ENCODE measurements at regions not wholly inside any gene's neighbourhood (a gene's known extent, or its start where the extent isn't known, plus 50 kb on each side); places are given as distances from the start of the nearest gene placed in this dataset.

DNA sequence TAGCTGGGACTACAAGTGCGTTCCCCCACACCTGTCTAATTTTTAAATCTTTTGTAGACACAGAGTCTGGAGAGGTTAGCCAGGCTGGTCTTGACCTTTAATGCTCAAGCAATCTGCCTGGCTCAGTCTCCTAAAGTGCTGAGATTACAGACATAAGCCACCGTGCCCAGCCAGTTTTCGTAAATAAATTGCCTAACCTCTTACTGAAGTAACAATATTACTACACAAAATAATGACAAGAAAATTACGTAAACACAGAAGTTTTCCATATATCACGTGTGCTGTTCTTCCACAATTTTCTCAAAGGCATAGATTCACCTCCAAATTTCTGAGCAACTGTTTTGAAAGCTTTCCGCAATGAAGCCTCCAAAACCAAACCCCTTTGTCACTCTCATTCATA lies 58.1 kb upstream of the PROK2 start:
- Histone ChIP-seq H3K9me3 (no peaks in the 10 kb centered on the region), H3K4me3 (no peak overlapping the region), H3K36me3 (no peaks in the 10 kb centered on the region), H3K27ac (peak overlapping the region in 2 of 4 donors; percentile 63 to 67), H3K4me1 (no peaks in the 10 kb centered on the region), H3K27me3 (no peaks in the 10 kb centered on the region)
- 60 to 68% methylated on average over 6 of the region's 6 CpGs for WGBS, 2 donors
- no peak for TF ChIP-seq POLR2AphosphoS5 (IDR thresholded peaks at IDR 0.05)
- no peak for ATAC-seq (ENCODE audit: low FRiP score in 2 of 2)
- DNase-seq, result peak in 1 of 2 donors; percentile 30

DNA sequence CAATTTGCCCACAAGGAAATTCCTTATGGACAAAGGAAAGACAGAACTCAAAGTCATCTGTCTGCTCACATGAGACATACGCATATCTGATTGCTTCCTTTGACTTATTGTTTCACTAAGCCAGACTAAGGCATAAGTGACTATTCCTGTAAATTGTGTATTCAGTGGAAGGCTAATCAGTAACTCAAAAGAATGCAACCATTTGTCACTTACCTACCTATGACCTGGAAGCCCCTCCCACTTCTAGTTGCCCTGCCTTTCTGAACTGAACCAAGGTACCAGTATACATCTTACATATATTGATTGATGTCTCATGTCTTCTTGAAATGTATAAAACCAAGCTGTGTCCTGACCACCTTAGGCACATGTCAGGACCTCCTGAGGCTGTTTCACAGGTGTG lies 53.5 kb upstream of the PROK2 start:
- no peak for TF ChIP-seq POLR2A (IDR thresholded peaks at IDR 0.05)
- no peak for TF ChIP-seq POLR2AphosphoS5 (IDR thresholded peaks at IDR 0.05)
- no peak for TF ChIP-seq EP300 (IDR thresholded peaks at IDR 0.05)
- TF ChIP-seq, protein P1, sequence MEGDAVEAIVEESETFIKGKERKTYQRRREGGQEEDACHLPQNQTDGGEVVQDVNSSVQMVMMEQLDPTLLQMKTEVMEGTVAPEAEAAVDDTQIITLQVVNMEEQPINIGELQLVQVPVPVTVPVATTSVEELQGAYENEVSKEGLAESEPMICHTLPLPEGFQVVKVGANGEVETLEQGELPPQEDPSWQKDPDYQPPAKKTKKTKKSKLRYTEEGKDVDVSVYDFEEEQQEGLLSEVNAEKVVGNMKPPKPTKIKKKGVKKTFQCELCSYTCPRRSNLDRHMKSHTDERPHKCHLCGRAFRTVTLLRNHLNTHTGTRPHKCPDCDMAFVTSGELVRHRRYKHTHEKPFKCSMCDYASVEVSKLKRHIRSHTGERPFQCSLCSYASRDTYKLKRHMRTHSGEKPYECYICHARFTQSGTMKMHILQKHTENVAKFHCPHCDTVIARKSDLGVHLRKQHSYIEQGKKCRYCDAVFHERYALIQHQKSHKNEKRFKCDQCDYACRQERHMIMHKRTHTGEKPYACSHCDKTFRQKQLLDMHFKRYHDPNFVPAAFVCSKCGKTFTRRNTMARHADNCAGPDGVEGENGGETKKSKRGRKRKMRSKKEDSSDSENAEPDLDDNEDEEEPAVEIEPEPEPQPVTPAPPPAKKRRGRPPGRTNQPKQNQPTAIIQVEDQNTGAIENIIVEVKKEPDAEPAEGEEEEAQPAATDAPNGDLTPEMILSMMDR (IDR thresholded peaks at IDR 0.05), result no peak
- H3K27ac ChIP-seq, result no peak overlapping the region
- no peaks in the 10 kb centered on the region for H3K4me1 ChIP-seq
- H3K36me3 ChIP-seq, result no peaks in the 10 kb centered on the region
- H3K27me3 ChIP-seq, result no peaks in the 10 kb centered on the region
- no peak overlapping the region for H3K4me3 ChIP-seq
- ATAC-seq (ENCODE audit: low FRiP score in 2 of 2) (no peak), DNase-seq (no peak)
- whole genome bisulfite sequencing, 2 donors, result 87 to 89% methylated on average over 1 of the region's 1 CpG
- H3K9me3 ChIP-seq, result no peaks in the 10 kb centered on the region

Small RNA genes in the stretch of these regions (small RNA-seq; reads per million reads assigned to genes)
- 0 reads per million in 4 donors for gene AC104435.1
- gene AC105265.1, result 0 reads per million in 4 donors
- 0 reads per million in 4 donors for gene RNA5SP136
- gene RNU1-62P, result 0 reads per million in 4 donors
- 0 reads per million in 4 donors for gene UBE2Q2P9
